OCI-LY3 (cell line): ENCODE measurements at regions not wholly inside any gene's neighbourhood (a gene's known extent, or its start where the extent isn't known, plus 50 kb on each side); places are given as distances from the start of the nearest gene placed in this dataset.

Experiments used
- H2AFZ ChIP-seq: fragments of 200-600, 300-600 bp; shearing (Covaris generic); 2 replicates; pipeline ENCODE4 v1.6.0; 2014; ENCODE audit warnings: antibody characterized with exemption, low read depth, low read length
- H3K27ac ChIP-seq: fragments of 200-600, 300-600 bp; sonication (generic); 2 replicates; pipeline ENCODE4 v1.5.1; 2014; ENCODE audit warnings: mild to moderate bottlenecking, low read length, moderate library complexity, mixed read lengths
- H3K27me3 ChIP-seq: fragments of 200-600, 300-600 bp; sonication (generic); 2 replicates; pipeline ENCODE4 v1.6.1; 2014; ENCODE audit warnings: low read depth, low read length, mixed read lengths
- H3K36me3 ChIP-seq: fragments of 200-600, 300-600 bp; sonication (generic); replicated peaks from 2 replicates; pipeline ENCODE3; 2014; ENCODE audit warnings: low read depth, low read length, mixed read lengths
- H3K4me1 ChIP-seq: fragments of 300-600, 200-600 bp; sonication (generic); 2 replicates; pipeline ENCODE4 v1.6.1; 2014; ENCODE audit warnings: low read length, mixed read lengths
- H3K4me2 ChIP-seq: fragments of 200-600, 300-600 bp; sonication (generic); 2 replicates; pipeline ENCODE4 v1.6.1; 2014; ENCODE audit warnings: low read length, mixed read lengths
- H3K4me3 ChIP-seq: fragments of 300-600, 200-600 bp; sonication (generic); 2 replicates; pipeline ENCODE4 v1.5.1; 2014; ENCODE audit warnings: antibody characterized with exemption, mild to moderate bottlenecking, low read length, moderate library complexity
- H3K79me2 ChIP-seq: fragments of 300-600, 200-600 bp; shearing (Covaris generic); 2 replicates; pipeline ENCODE4 v1.6.1; 2014; ENCODE audit warnings: mild to moderate bottlenecking, low read length, mixed read lengths
- H3K9ac ChIP-seq: fragments of 300-600, 200-600 bp; shearing (Covaris generic); 2 replicates; pipeline ENCODE4 v1.6.0; 2014; ENCODE audit warnings: mild to moderate bottlenecking, low read length, moderate library complexity
- H3K9me3 ChIP-seq: fragments of 200-600, 300-600 bp; shearing (Covaris generic); 2 replicates; pipeline ENCODE4 v1.6.1; 2014; ENCODE audit warnings: low read length, mixed read lengths; ENCODE audit not compliant: insufficient read depth
- H4K20me1 ChIP-seq: fragments of 200-600, 300-600 bp; sonication (generic); 2 replicates; pipeline ENCODE4 v1.6.1; 2016; ENCODE audit warnings: low read length, mixed read lengths; ENCODE audit not compliant: insufficient read depth
- CTCF ChIP-seq: fragments of 200-600, 300-600 bp; sonication (generic); IDR thresholded peaks from 2 replicates; pipeline ENCODE4 v1.5.1; 2014; ENCODE audit warnings: antibody characterized with exemption, low read length, low read depth
- EZH2phosphoT487 ChIP-seq: fragments of 200-600 bp; shearing (Covaris generic); IDR thresholded peaks from 2 replicates; pipeline ENCODE4 v1.6.1; 2018; ENCODE audit warnings: antibody characterized with exemption, mixed run types, low read depth

DNA sequence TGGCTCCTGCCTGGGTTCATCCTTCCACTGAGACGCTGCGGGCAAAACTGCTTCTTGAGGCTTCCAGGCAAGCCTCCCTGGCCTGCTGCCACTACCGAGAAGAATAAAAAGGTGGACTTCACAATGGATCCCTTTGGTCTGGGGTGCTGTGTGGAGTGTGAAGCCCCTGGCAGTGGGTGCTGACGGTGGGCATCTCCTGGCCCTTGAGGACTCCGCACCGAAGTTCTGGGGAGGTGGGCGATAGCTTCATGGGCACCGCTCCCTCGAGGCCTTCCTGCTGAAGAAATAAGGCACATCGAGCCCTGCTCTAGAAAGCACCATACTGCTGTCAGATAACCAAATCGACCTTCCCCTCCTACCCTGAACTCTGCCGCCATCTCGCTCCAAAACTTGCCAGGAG is 106.6 kb upstream of the CTBP2 start:
- H3K27me3 ChIP-seq, result no peaks in the 10 kb centered on the region
- H4K20me1 ChIP-seq, result no peaks in the 10 kb centered on the region
- H3K9ac ChIP-seq, result no peak overlapping the region
- H3K36me3 ChIP-seq, result no peaks in the 10 kb centered on the region
- H3K27ac ChIP-seq, result no peak overlapping the region
- no peaks in the 10 kb centered on the region for H3K9me3 ChIP-seq
- no peaks in the 10 kb centered on the region for H3K4me1 ChIP-seq
- no peak for TF ChIP-seq EZH2phosphoT487
- no peak for TF ChIP-seq CTCF
- H2AFZ ChIP-seq, result no peak overlapping the region
- H3K4me2 ChIP-seq, result no peak overlapping the region
- H3K79me2 ChIP-seq, result no peaks in the 10 kb centered on the region
- no peak overlapping the region for H3K4me3 ChIP-seq

GRCh38 chr10:125266541-125266940 is 106.2 kb upstream of the CTBP2 start:
- no peak overlapping the region for H2AFZ ChIP-seq
- H3K9ac ChIP-seq, result no peak overlapping the region
- no peaks in the 10 kb centered on the region for H3K4me1 ChIP-seq
- H3K27me3 ChIP-seq, result no peaks in the 10 kb centered on the region
- H3K36me3 ChIP-seq, result no peaks in the 10 kb centered on the region
- H3K27ac ChIP-seq, result no peak overlapping the region
- no peaks in the 10 kb centered on the region for H3K9me3 ChIP-seq
- no peaks in the 10 kb centered on the region for H3K79me2 ChIP-seq
- H3K4me3 ChIP-seq, result no peak overlapping the region
- TF ChIP-seq EZH2phosphoT487 (no peak), CTCF (no peak)
- no peaks in the 10 kb centered on the region for H4K20me1 ChIP-seq
- H3K4me2 ChIP-seq, result no peak overlapping the region

DNA sequence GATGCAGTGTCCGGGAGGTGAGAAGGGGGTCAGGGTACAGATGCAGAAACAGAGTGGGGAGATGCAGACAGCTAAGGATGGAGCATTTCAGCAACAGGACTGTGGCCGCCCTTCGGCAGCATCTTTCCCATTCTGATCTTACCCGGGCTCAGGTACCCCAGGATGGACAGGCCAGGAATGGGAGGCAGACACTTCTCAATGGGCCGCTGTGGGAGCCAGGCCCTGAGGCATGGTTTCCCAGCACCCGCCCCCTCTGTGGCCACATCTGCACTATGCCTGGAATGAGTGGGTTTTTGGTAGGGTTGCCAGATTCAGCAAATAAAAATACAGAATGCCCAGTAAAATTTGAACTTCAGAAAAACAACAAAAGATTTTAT is 105.2 kb upstream of the CTBP2 start:
- no peaks in the 10 kb centered on the region for H3K27me3 ChIP-seq
- no peak overlapping the region for H3K4me3 ChIP-seq
- no peaks in the 10 kb centered on the region for H3K9me3 ChIP-seq
- H3K4me2 ChIP-seq, result no peak overlapping the region
- H4K20me1 ChIP-seq, result no peaks in the 10 kb centered on the region
- H2AFZ ChIP-seq, result no peak overlapping the region
- no peak overlapping the region for H3K27ac ChIP-seq
- H3K79me2 ChIP-seq, result no peaks in the 10 kb centered on the region
- TF ChIP-seq EZH2phosphoT487 (no peak), CTCF (no peak)
- no peak overlapping the region for H3K9ac ChIP-seq
- H3K4me1 ChIP-seq, result no peaks in the 10 kb centered on the region
- no peaks in the 10 kb centered on the region for H3K36me3 ChIP-seq

DNA sequence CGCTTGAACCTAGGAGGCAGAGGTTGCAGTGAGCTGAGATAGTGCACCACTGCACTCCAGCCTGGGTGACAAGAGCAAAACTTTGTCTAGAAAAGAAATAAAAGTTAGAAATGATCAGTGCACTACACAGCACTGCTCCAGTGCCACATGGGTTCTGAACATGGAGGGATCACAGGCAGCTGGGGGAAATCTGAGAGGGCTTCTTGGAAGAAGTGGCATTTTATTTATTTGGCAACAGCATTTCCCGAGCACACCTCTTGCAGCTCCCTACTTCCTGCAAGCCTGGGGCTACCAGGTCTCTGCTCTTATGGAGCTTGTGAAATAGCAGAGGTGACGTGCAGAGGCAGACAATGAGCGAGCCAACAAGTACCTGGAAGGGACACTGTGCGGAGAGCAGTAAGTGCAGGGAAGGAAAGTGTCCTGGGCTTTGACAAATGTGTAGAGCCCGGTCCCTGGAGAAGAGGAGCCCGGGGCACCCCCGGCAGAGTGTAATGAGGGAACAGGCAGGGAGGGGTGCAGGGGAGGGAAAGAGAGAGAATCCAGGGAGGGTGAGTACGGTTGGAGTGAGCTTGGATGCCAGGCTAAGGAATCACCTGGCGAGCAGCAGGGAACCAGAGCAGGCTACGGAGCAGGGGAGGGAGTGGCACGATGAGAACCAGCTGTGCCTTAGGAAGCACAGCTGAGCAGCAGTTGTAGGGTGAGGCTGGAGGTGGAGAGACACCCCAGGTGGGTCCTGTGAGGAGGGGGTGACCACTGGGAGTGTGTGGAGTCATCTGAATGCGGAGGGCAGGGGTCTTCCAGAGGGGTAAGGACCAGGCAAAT is 104.6 kb upstream of the CTBP2 start:
- Histone ChIP-seq H3K4me3 (no peak overlapping the region), H3K4me2 (no peak overlapping the region), H3K27me3 (no peaks in the 10 kb centered on the region), H4K20me1 (no peaks in the 10 kb centered on the region), H3K79me2 (no peaks in the 10 kb centered on the region), H3K9me3 (no peaks in the 10 kb centered on the region), H2AFZ (no peak overlapping the region), H3K9ac (no peak overlapping the region), H3K27ac (no peak overlapping the region), H3K4me1 (no peaks in the 10 kb centered on the region), H3K36me3 (no peaks in the 10 kb centered on the region)
- TF ChIP-seq EZH2phosphoT487, result no peak
- TF ChIP-seq CTCF, result no peak
